GM23338 (cell line): ENCODE measurements at regions not wholly inside any gene's neighbourhood (a gene's known extent, or its start where the extent isn't known, plus 50 kb on each side); places are given as distances from the start of the nearest gene placed in this dataset.
A peak's percentile ranks its signal among the peaks of the same experiment; 100 is the strongest.

Experiments used
- ATAC-seq: fragments of 200-7000 bp; cut with Tn5 transposase; 3 replicates; pipeline ENCODE4 v1.9.1; 2020
- DNase-seq: peaks from one replicate; pipeline ENCODE4 v3.0.0-alpha.2; 2015; ENCODE audit warnings: low spot score
- H2AFZ ChIP-seq: fragments of 200-600 bp; sonication (generic); 2 replicates; pipeline ENCODE4 v1.8.0; 2016; ENCODE audit warnings: antibody characterized with exemption, mild to moderate bottlenecking, moderate library complexity
- H3F3A ChIP-seq: fragments of 200-600 bp; sonication (generic); replicated peaks from 2 replicates; pipeline ENCODE4 v1.8.0; 2017; ENCODE audit warnings: antibody characterized with exemption, mixed run types, low read depth
- H3K27ac ChIP-seq: fragments of 200-600 bp; sonication (generic); 2 replicates; pipeline ENCODE4 v1.6.1; 2016; ENCODE audit warnings: low read depth
- H3K27me3 ChIP-seq: fragments of 200-600 bp; sonication (generic); 2 replicates; pipeline ENCODE4 v1.8.0; 2016; ENCODE audit warnings: mild to moderate bottlenecking, mixed run types, moderate library complexity; ENCODE audit not compliant: insufficient read depth
- H3K36me3 ChIP-seq: fragments of 200-600 bp; sonication (generic); 2 replicates; pipeline ENCODE4 v1.8.0; 2016; ENCODE audit warnings: mild to moderate bottlenecking; ENCODE audit not compliant: insufficient read depth
- H3K4me1 ChIP-seq: fragments of 200-600 bp; sonication (generic); 2 replicates; pipeline ENCODE4 v1.8.0; 2016; ENCODE audit warnings: mild to moderate bottlenecking, moderate library complexity; ENCODE audit not compliant: insufficient read depth
- H3K4me2 ChIP-seq: fragments of 200-600 bp; sonication (generic); 2 replicates; pipeline ENCODE4 v1.7.1; 2017; ENCODE audit warnings: mixed run types
- H3K4me3 ChIP-seq: fragments of 200-600 bp; sonication (generic); 2 replicates; pipeline ENCODE4 v1.6.1; 2016; ENCODE audit warnings: mixed run types
- H3K79me2 ChIP-seq: fragments of 200-600 bp; sonication (generic); replicated peaks from 2 replicates; pipeline ENCODE4 v1.8.0; 2017; ENCODE audit warnings: mild to moderate bottlenecking; ENCODE audit not compliant: insufficient read depth
- H3K9me2 ChIP-seq: fragments of 200-600 bp; sonication (generic); 2 replicates; pipeline ENCODE4 v1.8.0; 2017; ENCODE audit not compliant: insufficient read depth
- H4K20me1 ChIP-seq: fragments of 200-600 bp; sonication (generic); replicated peaks from 2 replicates; pipeline ENCODE4 v1.8.0; 2017; ENCODE audit warnings: mild to moderate bottlenecking; ENCODE audit not compliant: insufficient read depth
- H3K27ac Mint-ChIP-seq: 2 replicates; pipeline ENCODE4 v1.8.0; 2020; ENCODE audit warnings: inconsistent platforms, mild to moderate bottlenecking, moderate library complexity, mixed read lengths
- H3K27me3 Mint-ChIP-seq: 3 replicates; pipeline ENCODE4 v1.8.0; 2022; ENCODE audit warnings: low read depth, mild to moderate bottlenecking, moderate library complexity, mixed read lengths, inconsistent platforms; ENCODE audit not compliant: insufficient read depth, poor library complexity
- H3K36me3 Mint-ChIP-seq: 3 replicates; pipeline ENCODE4 v1.8.0; 2021; ENCODE audit warnings: low read depth, mild to moderate bottlenecking, inconsistent platforms, moderate library complexity, mixed read lengths
- H3K4me1 Mint-ChIP-seq: 3 replicates; pipeline ENCODE4 v1.8.0; 2020; ENCODE audit warnings: mild to moderate bottlenecking, inconsistent platforms, mixed read lengths
- H3K4me3 Mint-ChIP-seq: 3 replicates; pipeline ENCODE4 v1.8.0; 2021; ENCODE audit warnings: moderate library complexity, mild to moderate bottlenecking, inconsistent platforms, mixed read lengths
- H3K9me3 Mint-ChIP-seq: 3 replicates; pipeline ENCODE4 v1.8.0; 2020; ENCODE audit warnings: moderate library complexity, mild to moderate bottlenecking, inconsistent platforms, mixed read lengths
- EZH2 ChIP-seq: fragments of 200-600 bp; sonication (generic); IDR thresholded peaks from one replicate; pipeline ENCODE4 v1.8.0; 2017; ENCODE audit warnings: antibody characterized with exemption, mild to moderate bottlenecking, low read depth; ENCODE audit not compliant: unreplicated experiment
- EZH2phosphoT487 ChIP-seq: fragments of 200-600 bp; sonication (generic); IDR thresholded peaks from one replicate; pipeline ENCODE4 v1.8.1; 2018; ENCODE audit warnings: antibody characterized with exemption; ENCODE audit not compliant: unreplicated experiment
- JUNB ChIP-seq: IDR thresholded peaks from one replicate; pipeline ENCODE4 v1.6.1; 2016; ENCODE audit warnings: antibody characterized with exemption; ENCODE audit not compliant: unreplicated experiment
- NANOG ChIP-seq: IDR thresholded peaks from 2 replicates; pipeline ENCODE4 v1.6.1; 2016; ENCODE audit warnings: antibody characterized with exemption, borderline replicate concordance
- STAT1 ChIP-seq: IDR thresholded peaks from one replicate; pipeline ENCODE4 v1.6.1; 2016; ENCODE audit warnings: antibody characterized with exemption; ENCODE audit not compliant: unreplicated experiment
- ZNF114 ChIP-seq: fragments of 250-450 bp; sonication (Bioruptor Pico); IDR thresholded peaks from 2 replicates; pipeline ENCODE4 v1.5.0; 2020; ENCODE audit warnings: mild to moderate bottlenecking, moderate library complexity
- ZNF331 ChIP-seq: fragments of 250-450 bp; sonication (Bioruptor Pico); IDR thresholded peaks from 2 replicates; pipeline ENCODE4 v1.5.0; 2020; ENCODE audit warnings: low read depth, mild to moderate bottlenecking, moderate library complexity
- TF ChIP-seq, protein P1 (sequence below): IDR thresholded peaks from 2 replicates; pipeline ENCODE4 v1.6.1; 2016; ENCODE audit warnings: antibody characterized with exemption
- TF ChIP-seq, protein P2 (sequence below): IDR thresholded peaks from one replicate; pipeline ENCODE4 v1.6.1; 2018; ENCODE audit warnings: antibody characterized with exemption; ENCODE audit not compliant: unreplicated experiment

DNA sequence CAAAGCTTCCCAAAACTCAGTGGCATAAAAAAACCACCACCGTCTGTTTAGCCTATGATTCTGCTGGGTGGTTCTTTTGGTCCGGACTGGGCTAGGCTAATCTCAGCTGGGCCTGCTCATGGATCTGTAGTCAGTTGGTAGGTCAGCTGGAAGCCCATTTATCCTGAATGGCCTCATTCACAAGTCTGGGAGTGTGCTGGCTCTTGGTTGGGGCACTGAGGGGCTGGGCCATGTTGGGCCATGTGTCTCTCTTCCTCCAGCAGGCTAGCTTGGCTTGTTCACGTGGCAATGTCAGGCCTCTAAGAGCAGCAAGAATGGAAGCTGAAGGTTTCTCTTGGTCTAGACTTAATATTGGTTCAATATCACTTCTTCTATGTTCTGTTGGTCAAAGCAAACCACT, 95.7 kb upstream of the HS6ST1 start:
- peaks cover under 1% of the 10 kb centered on the region for H3K36me3 Mint-ChIP-seq
- H2AFZ ChIP-seq = peak overlapping the region; percentile 69; the same call in 1 of the 2 replicates
- H3K4me3 ChIP-seq = no peak overlapping the region
- no peak for ATAC-seq
- H3K9me2 ChIP-seq = no peaks in the 10 kb centered on the region; the same call in 1 of the 2 replicates
- no peaks in the 10 kb centered on the region for H3K27me3 ChIP-seq
- H3K27me3 Mint-ChIP-seq = peaks cover 8% of the 10 kb centered on the region
- H3K4me2 ChIP-seq = no peak overlapping the region
- no peaks in the 10 kb centered on the region for H3F3A ChIP-seq
- no peaks in the 10 kb centered on the region for H4K20me1 ChIP-seq
- no peaks in the 10 kb centered on the region for H3K36me3 ChIP-seq
- H3K4me3 Mint-ChIP-seq = no peak overlapping the region
- H3K27ac ChIP-seq = no peak overlapping the region
- DNase-seq = no peak
- H3K27ac Mint-ChIP-seq = no peak overlapping the region
- H3K9me3 Mint-ChIP-seq = peaks cover 8% of the 10 kb centered on the region
- H3K4me1 Mint-ChIP-seq = peaks cover 17% of the 10 kb centered on the region
- peaks cover 7% of the 10 kb centered on the region; the same call in 1 of the 2 replicates for H3K4me1 ChIP-seq
- TF ChIP-seq EZH2 = no peak
- TF ChIP-seq NANOG = no peak
- TF ChIP-seq ZNF331 (CRISPR knock-in tag) = no peak
- TF ChIP-seq EZH2phosphoT487 = no peak
- TF ChIP-seq JUNB = no peak
- TF ChIP-seq, protein P1, sequence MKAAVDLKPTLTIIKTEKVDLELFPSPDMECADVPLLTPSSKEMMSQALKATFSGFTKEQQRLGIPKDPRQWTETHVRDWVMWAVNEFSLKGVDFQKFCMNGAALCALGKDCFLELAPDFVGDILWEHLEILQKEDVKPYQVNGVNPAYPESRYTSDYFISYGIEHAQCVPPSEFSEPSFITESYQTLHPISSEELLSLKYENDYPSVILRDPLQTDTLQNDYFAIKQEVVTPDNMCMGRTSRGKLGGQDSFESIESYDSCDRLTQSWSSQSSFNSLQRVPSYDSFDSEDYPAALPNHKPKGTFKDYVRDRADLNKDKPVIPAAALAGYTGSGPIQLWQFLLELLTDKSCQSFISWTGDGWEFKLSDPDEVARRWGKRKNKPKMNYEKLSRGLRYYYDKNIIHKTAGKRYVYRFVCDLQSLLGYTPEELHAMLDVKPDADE = no peak
- no peak for TF ChIP-seq ZNF114 (CRISPR knock-in tag)
- no peaks in the 10 kb centered on the region for H3K79me2 ChIP-seq

DNA sequence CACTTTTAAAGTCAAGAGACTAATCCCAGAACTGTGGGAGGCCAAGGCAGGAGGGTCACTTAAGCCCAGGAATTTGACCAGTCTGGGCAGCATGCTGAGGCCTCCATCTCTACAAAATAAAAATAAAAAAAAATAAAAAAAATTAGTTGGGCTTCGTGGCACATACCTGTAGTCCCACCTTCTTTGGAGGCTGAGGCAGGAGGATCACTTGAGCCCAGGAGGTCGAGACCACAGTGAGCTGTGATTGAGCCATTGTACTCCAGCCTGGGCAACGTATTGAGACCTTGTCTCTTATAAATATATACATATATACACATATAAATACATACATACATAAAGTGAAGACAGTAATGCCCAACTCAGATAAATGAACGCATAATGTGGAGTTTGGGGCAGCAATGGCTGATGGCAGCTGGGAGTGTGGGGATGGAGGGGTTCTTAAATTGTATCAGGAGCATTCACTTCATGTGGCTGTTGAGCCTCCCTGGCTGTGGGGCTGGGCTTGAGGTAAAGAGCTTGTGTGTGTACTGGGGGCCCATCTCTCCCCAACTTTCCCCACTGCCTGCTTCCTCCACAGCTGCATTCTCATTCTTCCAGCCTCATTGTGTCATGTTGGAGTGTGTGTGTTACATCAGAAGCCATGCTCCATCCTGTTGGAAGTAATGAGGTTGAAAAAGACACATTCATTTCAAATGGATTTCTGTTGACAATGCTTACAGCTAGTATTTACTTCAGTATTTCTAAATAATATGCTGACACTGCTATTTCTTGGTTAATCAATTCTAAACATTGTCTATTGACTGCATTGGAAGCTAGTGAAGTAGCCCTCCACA, 96.5 kb upstream of the HS6ST1 start:
- Histone ChIP-seq H3K36me3 (no peaks in the 10 kb centered on the region), H3K27me3 (no peaks in the 10 kb centered on the region), H3K4me2 (no peak overlapping the region), H3K79me2 (no peaks in the 10 kb centered on the region), H3K4me3 (no peak overlapping the region), H3K27ac (no peak overlapping the region), H3K4me1 (peaks cover 7% of the 10 kb centered on the region; the same call in 1 of the 2 replicates), H3K9me2 (no peaks in the 10 kb centered on the region; the same call in 1 of the 2 replicates), H4K20me1 (no peaks in the 10 kb centered on the region), H3F3A (no peaks in the 10 kb centered on the region), H2AFZ (no peak overlapping the region)
- Mint-ChIP-seq H3K36me3 (peaks cover 9% of the 10 kb centered on the region), H3K9me3 (peaks cover 16% of the 10 kb centered on the region), H3K27ac (no peak overlapping the region), H3K4me3 (no peak overlapping the region), H3K27me3 (peaks cover 8% of the 10 kb centered on the region), H3K4me1 (peaks cover 17% of the 10 kb centered on the region)
- DNase-seq = no peak
- ATAC-seq = no peak
- TF ChIP-seq EZH2phosphoT487 = no peak
- no peak for TF ChIP-seq STAT1
- TF ChIP-seq, protein P2, sequence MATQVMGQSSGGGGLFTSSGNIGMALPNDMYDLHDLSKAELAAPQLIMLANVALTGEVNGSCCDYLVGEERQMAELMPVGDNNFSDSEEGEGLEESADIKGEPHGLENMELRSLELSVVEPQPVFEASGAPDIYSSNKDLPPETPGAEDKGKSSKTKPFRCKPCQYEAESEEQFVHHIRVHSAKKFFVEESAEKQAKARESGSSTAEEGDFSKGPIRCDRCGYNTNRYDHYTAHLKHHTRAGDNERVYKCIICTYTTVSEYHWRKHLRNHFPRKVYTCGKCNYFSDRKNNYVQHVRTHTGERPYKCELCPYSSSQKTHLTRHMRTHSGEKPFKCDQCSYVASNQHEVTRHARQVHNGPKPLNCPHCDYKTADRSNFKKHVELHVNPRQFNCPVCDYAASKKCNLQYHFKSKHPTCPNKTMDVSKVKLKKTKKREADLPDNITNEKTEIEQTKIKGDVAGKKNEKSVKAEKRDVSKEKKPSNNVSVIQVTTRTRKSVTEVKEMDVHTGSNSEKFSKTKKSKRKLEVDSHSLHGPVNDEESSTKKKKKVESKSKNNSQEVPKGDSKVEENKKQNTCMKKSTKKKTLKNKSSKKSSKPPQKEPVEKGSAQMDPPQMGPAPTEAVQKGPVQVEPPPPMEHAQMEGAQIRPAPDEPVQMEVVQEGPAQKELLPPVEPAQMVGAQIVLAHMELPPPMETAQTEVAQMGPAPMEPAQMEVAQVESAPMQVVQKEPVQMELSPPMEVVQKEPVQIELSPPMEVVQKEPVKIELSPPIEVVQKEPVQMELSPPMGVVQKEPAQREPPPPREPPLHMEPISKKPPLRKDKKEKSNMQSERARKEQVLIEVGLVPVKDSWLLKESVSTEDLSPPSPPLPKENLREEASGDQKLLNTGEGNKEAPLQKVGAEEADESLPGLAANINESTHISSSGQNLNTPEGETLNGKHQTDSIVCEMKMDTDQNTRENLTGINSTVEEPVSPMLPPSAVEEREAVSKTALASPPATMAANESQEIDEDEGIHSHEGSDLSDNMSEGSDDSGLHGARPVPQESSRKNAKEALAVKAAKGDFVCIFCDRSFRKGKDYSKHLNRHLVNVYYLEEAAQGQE = no peak
- TF ChIP-seq, protein P1 = no peak
